DMS53 (cell line): ENCODE measurements at regions not wholly inside any gene's neighbourhood (a gene's known extent, or its start where the extent isn't known, plus 50 kb on each side); places are given as distances from the start of the nearest gene placed in this dataset.

Experiments used
- DNase-seq: peaks from one replicate; lab custom pipeline; 2025; lab: John Stamatoyannopoulos, UW

GRCh38 chr6:152905551-152906299, 77.1 kb downstream of the FBXO5 start:
- no peak for DNase-seq

- DNase-seq, result no peak
These were observed 73.6 kb downstream of the FBXO5 start for GRCh38 chr6:152909241-152909640.

GRCh38 chr6:152916035-152916434, 66.8 kb downstream of the FBXO5 start:
- DNase-seq, result no peak

GRCh38 chr6:152918991-152919390, 63.9 kb downstream of the FBXO5 start:
- DNase-seq, result no peak

- no peak for DNase-seq
These were observed 62.8 kb downstream of the FBXO5 start for GRCh38 chr6:152920016-152920415.
